ENCODE measurements at regions not wholly inside any gene's neighbourhood (a gene's known extent, or its start where the extent isn't known, plus 50 kb on each side); places are given as distances from the start of the nearest gene placed in this dataset.

GRCh38 chr15:92304223-92304975, 89.3 kb upstream of the ST8SIA2 start:
- intact Hi-C loops (cut with micrococcal nuclease), result no loop called here

GRCh38 chr15:92305343-92305742, 88.3 kb upstream of the ST8SIA2 start:
- intact Hi-C loops (cut with micrococcal nuclease), result no loop called here

- intact Hi-C loops (cut with micrococcal nuclease), result no loop called here
These were observed 87.0 kb upstream of the ST8SIA2 start for GRCh38 chr15:92306663-92307062.

GRCh38 chr15:92315144-92315543, 78.5 kb upstream of the ST8SIA2 start:
- intact Hi-C loops (cut with micrococcal nuclease), result no loop called here

GRCh38 chr15:92315595-92316211, 78.0 kb upstream of the ST8SIA2 start:
- intact Hi-C loops (cut with micrococcal nuclease), result no loop called here

GRCh38 chr15:92316586-92317295, 76.9 kb upstream of the ST8SIA2 start:
- intact Hi-C loops (cut with micrococcal nuclease), result no loop called here

GRCh38 chr15:92320012-92320699, 73.5 kb upstream of the ST8SIA2 start:
- intact Hi-C loops (cut with micrococcal nuclease), result no loop called here

GRCh38 chr15:92322566-92323355, 70.9 kb upstream of the ST8SIA2 start:
- intact Hi-C loops (cut with micrococcal nuclease), result no loop called here

- intact Hi-C loops (cut with micrococcal nuclease), result no loop called here
These were observed 70.2 kb upstream of the ST8SIA2 start for GRCh38 chr15:92323525-92323924.

- intact Hi-C loops (cut with micrococcal nuclease), result no loop called here
These were observed 69.3 kb upstream of the ST8SIA2 start for GRCh38 chr15:92324101-92324963.

- intact Hi-C loops (cut with micrococcal nuclease), result no loop called here
These were observed 67.4 kb upstream of the ST8SIA2 start for GRCh38 chr15:92326236-92326635.

GRCh38 chr15:92327033-92327432, 66.6 kb upstream of the ST8SIA2 start:
- intact Hi-C loops (cut with micrococcal nuclease), result no loop called here

GRCh38 chr15:92328207-92328606, 65.5 kb upstream of the ST8SIA2 start:
- intact Hi-C loops (cut with micrococcal nuclease), result no loop called here

- intact Hi-C loops (cut with micrococcal nuclease), result no loop called here
These were observed 61.4 kb upstream of the ST8SIA2 start for GRCh38 chr15:92332125-92332899.

GRCh38 chr15:92333709-92334108, 60.0 kb upstream of the ST8SIA2 start:
- intact Hi-C loops (cut with micrococcal nuclease), result no loop called here

GRCh38 chr15:92336419-92336987, 57.2 kb upstream of the ST8SIA2 start:
- intact Hi-C loops (cut with micrococcal nuclease), result no loop called here

GRCh38 chr15:92339361-92339760, 54.3 kb upstream of the ST8SIA2 start:
- intact Hi-C loops (cut with micrococcal nuclease), result no loop called here

Measured in T-helper 1 cell treated with Interleukin-12 subunit alpha and Interleukin-12 subunit beta and Interleukin-4 antibody, amounts not matched to agents 30 ng/mL and 1 ng/mL, for 36 hours (primary cell).